ENCODE measurements at regions not wholly inside any gene's neighbourhood (a gene's known extent, or its start where the extent isn't known, plus 50 kb on each side); places are given as distances from the start of the nearest gene placed in this dataset.

DNA sequence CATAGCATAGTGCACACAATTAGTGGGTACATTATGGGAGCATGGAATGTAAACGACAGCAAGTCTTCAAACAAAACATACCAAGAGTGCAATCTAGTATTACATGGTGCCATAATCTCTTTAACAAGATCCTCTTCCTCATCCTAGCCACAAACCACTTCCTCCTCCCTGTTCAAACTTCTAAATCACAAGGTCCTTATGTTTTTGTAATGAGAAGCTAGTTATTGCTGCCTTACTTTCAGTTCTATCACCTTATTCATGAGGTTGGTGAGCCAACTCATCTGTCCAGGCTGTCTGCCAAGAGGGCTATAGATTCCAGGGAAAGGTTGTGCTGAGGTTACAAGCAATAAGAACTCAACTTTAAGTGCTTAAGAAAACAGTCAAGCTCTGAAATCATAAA is 195.4 kb upstream of the ARHGAP20 start:
- intact Hi-C loops (cut with DNase I) = no loop called here
- ATAC-seq = peak in 1 of 4 donors; percentile 34
- DNase-seq = no peak
- Histone ChIP-seq H3K36me3 (no peaks in the 10 kb centered on the region), H3K9me3 (no peaks in the 10 kb centered on the region), H3K27ac (no peak overlapping the region), H3K4me3 (no peak overlapping the region), H3K27me3 (no peaks in the 10 kb centered on the region), H3K4me1 (no peaks in the 10 kb centered on the region)
- TF ChIP-seq, protein P1, sequence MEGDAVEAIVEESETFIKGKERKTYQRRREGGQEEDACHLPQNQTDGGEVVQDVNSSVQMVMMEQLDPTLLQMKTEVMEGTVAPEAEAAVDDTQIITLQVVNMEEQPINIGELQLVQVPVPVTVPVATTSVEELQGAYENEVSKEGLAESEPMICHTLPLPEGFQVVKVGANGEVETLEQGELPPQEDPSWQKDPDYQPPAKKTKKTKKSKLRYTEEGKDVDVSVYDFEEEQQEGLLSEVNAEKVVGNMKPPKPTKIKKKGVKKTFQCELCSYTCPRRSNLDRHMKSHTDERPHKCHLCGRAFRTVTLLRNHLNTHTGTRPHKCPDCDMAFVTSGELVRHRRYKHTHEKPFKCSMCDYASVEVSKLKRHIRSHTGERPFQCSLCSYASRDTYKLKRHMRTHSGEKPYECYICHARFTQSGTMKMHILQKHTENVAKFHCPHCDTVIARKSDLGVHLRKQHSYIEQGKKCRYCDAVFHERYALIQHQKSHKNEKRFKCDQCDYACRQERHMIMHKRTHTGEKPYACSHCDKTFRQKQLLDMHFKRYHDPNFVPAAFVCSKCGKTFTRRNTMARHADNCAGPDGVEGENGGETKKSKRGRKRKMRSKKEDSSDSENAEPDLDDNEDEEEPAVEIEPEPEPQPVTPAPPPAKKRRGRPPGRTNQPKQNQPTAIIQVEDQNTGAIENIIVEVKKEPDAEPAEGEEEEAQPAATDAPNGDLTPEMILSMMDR (IDR thresholded peaks at IDR 0.05) = no peak
- no peak for TF ChIP-seq POLR2A (IDR thresholded peaks at IDR 0.05)
- 38% methylated on average over 1 of the region's 1 CpG for WGBS (ENCODE audit: insufficient coverage, low coverage, low lambda C conversion rate, missing lambda C conversion rate)

DNA sequence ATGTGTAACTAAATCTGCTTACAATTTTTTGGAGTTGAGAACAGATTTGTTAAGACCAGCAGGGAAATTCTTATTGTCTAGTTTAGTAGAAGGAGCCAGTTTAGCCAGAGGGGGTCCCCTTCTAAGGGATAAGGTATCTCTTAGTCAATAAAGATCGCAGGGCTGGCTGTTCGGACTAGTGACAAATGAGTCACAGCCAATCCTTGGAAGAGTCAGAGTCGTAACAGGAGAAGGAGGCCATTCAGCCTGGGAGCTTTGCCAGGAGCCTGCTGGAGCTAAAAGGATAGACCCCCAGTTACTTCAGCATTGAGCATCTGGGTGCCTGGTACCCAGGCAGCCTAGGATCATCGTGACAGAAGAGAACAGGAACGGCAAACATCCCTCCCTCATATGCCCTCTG is 191.6 kb upstream of the ARHGAP20 start:
- Histone ChIP-seq H3K27ac (no peak overlapping the region), H3K4me1 (no peaks in the 10 kb centered on the region), H3K27me3 (no peaks in the 10 kb centered on the region), H3K4me3 (no peak overlapping the region), H3K36me3 (no peaks in the 10 kb centered on the region), H3K9me3 (no peaks in the 10 kb centered on the region)
- WGBS (ENCODE audit: insufficient coverage, low coverage, low lambda C conversion rate, missing lambda C conversion rate) = 56% methylated on average over 4 of the region's 5 CpGs
- ATAC-seq (no peak), DNase-seq (no peak)
- no peak for TF ChIP-seq POLR2A (IDR thresholded peaks at IDR 0.05)
- TF ChIP-seq, protein P1 (IDR thresholded peaks at IDR 0.05) = no peak
- intact Hi-C loops (cut with DNase I) = no loop called here

DNA sequence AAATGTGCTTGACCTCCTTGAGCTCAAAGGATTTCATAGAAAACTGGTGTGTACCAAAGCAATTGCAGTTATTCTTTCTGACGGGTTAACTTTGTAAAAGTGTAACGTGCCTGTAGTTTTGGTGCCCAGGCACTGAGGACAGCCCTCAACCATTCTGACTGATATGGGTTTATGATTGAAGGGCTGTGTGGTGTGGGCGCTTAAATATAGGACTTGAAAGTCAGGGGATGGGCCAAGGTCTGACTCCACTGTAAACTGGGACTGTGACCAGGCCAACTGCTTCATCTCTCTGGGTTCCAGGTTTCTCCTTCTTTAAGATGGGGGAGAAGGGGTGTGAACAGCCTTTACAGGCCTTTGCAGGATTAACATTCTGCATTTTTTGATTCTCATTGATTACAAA is 191.1 kb upstream of the ARHGAP20 start:
- WGBS (ENCODE audit: insufficient coverage, low coverage, low lambda C conversion rate, missing lambda C conversion rate) = 85% methylated on average over 2 of the region's 3 CpGs
- Histone ChIP-seq H3K36me3 (no peaks in the 10 kb centered on the region), H3K4me3 (no peak overlapping the region), H3K27me3 (no peaks in the 10 kb centered on the region), H3K27ac (no peak overlapping the region), H3K4me1 (no peaks in the 10 kb centered on the region), H3K9me3 (no peaks in the 10 kb centered on the region)
- intact Hi-C loops (cut with DNase I) = no loop called here
- DNase-seq (no peak), ATAC-seq (no peak)
- no peak for TF ChIP-seq POLR2A (IDR thresholded peaks at IDR 0.05)
- TF ChIP-seq, protein P1 (IDR thresholded peaks at IDR 0.05) = no peak

DNA sequence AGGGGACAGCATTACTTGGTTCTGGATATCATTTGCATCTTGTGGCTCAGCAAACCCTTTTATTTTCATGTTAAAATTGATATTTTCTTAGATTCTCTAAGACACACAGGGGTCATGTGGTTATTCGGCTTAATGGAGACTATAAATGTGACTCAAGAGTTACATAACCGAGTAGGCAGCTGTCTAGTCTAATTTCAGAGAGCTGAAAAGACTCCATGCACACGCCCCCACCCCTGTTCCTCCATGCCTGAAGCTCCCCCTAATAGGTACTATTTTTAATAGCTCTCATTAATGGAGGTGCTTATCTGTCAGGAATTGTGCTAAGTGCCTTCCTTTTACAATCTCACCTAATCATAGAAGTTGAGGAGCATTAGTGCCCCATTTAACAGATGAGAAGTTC is 189.2 kb upstream of the ARHGAP20 start:
- no peak overlapping the region for H3K27ac ChIP-seq
- DNase-seq (no peak), ATAC-seq (no peak)
- intact Hi-C loops (cut with DNase I) = no loop called here
- no peaks in the 10 kb centered on the region for H3K27me3 ChIP-seq
- H3K36me3 ChIP-seq = no peaks in the 10 kb centered on the region
- H3K4me1 ChIP-seq = no peaks in the 10 kb centered on the region
- no peak overlapping the region for H3K4me3 ChIP-seq
- no peaks in the 10 kb centered on the region for H3K9me3 ChIP-seq
- WGBS (ENCODE audit: insufficient coverage, low coverage, low lambda C conversion rate, missing lambda C conversion rate) = 44% methylated on average over 3 of the region's 3 CpGs
- TF ChIP-seq, protein P1 (IDR thresholded peaks at IDR 0.05) = no peak
- no peak for TF ChIP-seq POLR2A (IDR thresholded peaks at IDR 0.05)

DNA sequence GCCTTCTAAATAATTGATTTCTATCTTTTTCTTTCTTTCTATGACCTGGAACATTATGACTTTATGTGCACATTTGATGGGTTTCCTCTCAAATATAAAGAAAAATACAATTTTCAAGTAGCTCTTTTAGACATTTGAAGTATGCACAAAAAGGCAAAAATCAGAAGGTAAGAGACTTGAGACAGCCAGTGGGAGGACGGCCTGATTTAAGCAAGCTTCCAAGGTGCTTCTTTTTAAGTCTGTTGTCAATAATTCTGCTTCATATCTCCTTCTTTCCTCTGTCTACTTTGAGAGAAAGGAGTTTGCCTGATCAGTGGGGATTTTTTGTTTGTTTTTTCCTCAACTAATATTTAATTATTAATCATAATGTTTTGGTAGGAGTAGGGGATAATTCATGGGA is 188.2 kb upstream of the ARHGAP20 start:
- Histone ChIP-seq H3K27me3 (no peaks in the 10 kb centered on the region), H3K4me1 (no peaks in the 10 kb centered on the region), H3K27ac (no peak overlapping the region), H3K9me3 (no peaks in the 10 kb centered on the region), H3K36me3 (no peaks in the 10 kb centered on the region), H3K4me3 (no peak overlapping the region)
- intact Hi-C loops (cut with DNase I) = no loop called here
- ATAC-seq (no peak), DNase-seq (no peak)
- no peak for TF ChIP-seq POLR2A (IDR thresholded peaks at IDR 0.05)
- TF ChIP-seq, protein P1 (IDR thresholded peaks at IDR 0.05) = no peak
- WGBS (ENCODE audit: insufficient coverage, low coverage, low lambda C conversion rate, missing lambda C conversion rate) = 94% methylated on average over 1 of the region's 1 CpG
